ENCODE measurements at regions not wholly inside any gene's neighbourhood (a gene's known extent, or its start where the extent isn't known, plus 50 kb on each side); places are given as distances from the start of the nearest gene placed in this dataset.

- no peak overlapping the region for H3K27ac ChIP-seq
- no peaks in the 10 kb centered on the region for H3K36me3 ChIP-seq
- H3K27me3 ChIP-seq: peaks cover 66% of the 10 kb centered on the region
- H3K4me1 ChIP-seq (ENCODE audit: low read depth): no peaks in the 10 kb centered on the region
- no peak overlapping the region for H3K4me3 ChIP-seq
- TF ChIP-seq CTCF (IDR thresholded peaks at IDR 0.05; ENCODE audit: low read depth, low read length): no peak
- no peaks in the 10 kb centered on the region for H3K9me3 ChIP-seq (ENCODE audit: low read depth)
- no peak for DNase-seq (ENCODE audit: low read depth in 1 of 2, low spot score in 1 of 2)
Observed at GRCh38 chr10:26621243-26621888, 76.1 kb upstream of the PDSS1 start.

GRCh38 chr10:26621889-26622711, 75.4 kb upstream of the PDSS1 start:
- no peaks in the 10 kb centered on the region for H3K9me3 ChIP-seq (ENCODE audit: low read depth)
- no peak for TF ChIP-seq CTCF (IDR thresholded peaks at IDR 0.05; ENCODE audit: low read depth, low read length)
- no peaks in the 10 kb centered on the region for H3K4me1 ChIP-seq (ENCODE audit: low read depth)
- peak; percentile 15 to 36 for DNase-seq (ENCODE audit: low read depth in 1 of 2, low spot score in 1 of 2)
- H3K4me3 ChIP-seq: peak overlapping the region; percentile 18
- H3K27me3 ChIP-seq: peaks cover 66% of the 10 kb centered on the region
- H3K36me3 ChIP-seq: no peaks in the 10 kb centered on the region
- H3K27ac ChIP-seq: no peak overlapping the region

GRCh38 chr10:26622891-26623290, 74.6 kb upstream of the PDSS1 start:
- no peaks in the 10 kb centered on the region for H3K4me1 ChIP-seq (ENCODE audit: low read depth)
- no peak overlapping the region for H3K27ac ChIP-seq
- peaks cover 66% of the 10 kb centered on the region for H3K27me3 ChIP-seq
- no peaks in the 10 kb centered on the region for H3K36me3 ChIP-seq
- H3K9me3 ChIP-seq (ENCODE audit: low read depth): no peaks in the 10 kb centered on the region
- DNase-seq (ENCODE audit: low read depth in 1 of 2, low spot score in 1 of 2): no peak
- H3K4me3 ChIP-seq: no peak overlapping the region
- no peak for TF ChIP-seq CTCF (IDR thresholded peaks at IDR 0.05; ENCODE audit: low read depth, low read length)

- Histone ChIP-seq H3K9me3 (ENCODE audit: low read depth) (no peaks in the 10 kb centered on the region), H3K27me3 (peaks cover 61% of the 10 kb centered on the region), H3K27ac (no peak overlapping the region), H3K4me3 (no peak overlapping the region), H3K36me3 (no peaks in the 10 kb centered on the region), H3K4me1 (ENCODE audit: low read depth) (no peaks in the 10 kb centered on the region)
- TF ChIP-seq CTCF (IDR thresholded peaks at IDR 0.05; ENCODE audit: low read depth, low read length): no peak
- no peak for DNase-seq (ENCODE audit: low read depth in 1 of 2, low spot score in 1 of 2)
Observed at GRCh38 chr10:26624006-26624405, 73.5 kb upstream of the PDSS1 start.

- no peak overlapping the region for H3K4me3 ChIP-seq
- H3K36me3 ChIP-seq: no peaks in the 10 kb centered on the region
- H3K27ac ChIP-seq: no peak overlapping the region
- no peak for TF ChIP-seq CTCF (IDR thresholded peaks at IDR 0.05; ENCODE audit: low read depth, low read length)
- no peaks in the 10 kb centered on the region for H3K4me1 ChIP-seq (ENCODE audit: low read depth)
- H3K9me3 ChIP-seq (ENCODE audit: low read depth): no peaks in the 10 kb centered on the region
- H3K27me3 ChIP-seq: peaks cover 51% of the 10 kb centered on the region
- DNase-seq (ENCODE audit: low read depth in 1 of 2, low spot score in 1 of 2): no peak
Observed at GRCh38 chr10:26626066-26626465, 71.4 kb upstream of the PDSS1 start.
